AG04450 (cell line): ENCODE measurements at regions not wholly inside any gene's neighbourhood (a gene's known extent, or its start where the extent isn't known, plus 50 kb on each side); places are given as distances from the start of the nearest gene placed in this dataset.

Source experiments
- CTCF ChIA-PET: fragments of 300-600, 350-600 bp; formaldehyde crosslinking; extraction: SDS; loops from one replicate; lab custom pipeline; 2022; ENCODE audit warnings: antibody characterized with exemption, inconsistent platforms; lab: Charles Lee
- POLR2A ChIA-PET: fragments of 350-600 bp; formaldehyde crosslinking; extraction: SDS; loops from one replicate; lab custom pipeline; 2021; ENCODE audit warnings: antibody characterized with exemption, inconsistent platforms; lab: Yijun Ruan, JAX
- DNase-seq: peaks from one replicate; pipeline ENCODE4 v3.0.0-alpha.2; 2011; ENCODE audit warnings: low read depth, low spot score
- H3K27ac ChIP-seq: one replicate; pipeline ENCODE4 v1.5.1; 2012; ENCODE audit warnings: low read depth, low read length, control low read depth
- H3K27me3 ChIP-seq: one replicate; pipeline ENCODE4 v1.6.0; 2012; ENCODE audit warnings: low read length; ENCODE audit not compliant: control insufficient read depth, insufficient read depth
- H3K4me3 ChIP-seq: 2 replicates; pipeline ENCODE4 v1.5.1; 2011; ENCODE audit warnings: mild to moderate bottlenecking, low read depth, low read length, control low read depth
- H3K9me3 ChIP-seq: 2 replicates; pipeline ENCODE4 v1.5.1; 2012; ENCODE audit warnings: low read length; ENCODE audit not compliant: control insufficient read depth, insufficient read depth
- TF ChIP-seq, protein P1 (sequence below): IDR thresholded peaks from 2 replicates; pipeline ENCODE4 v1.5.1; 2011; ENCODE audit warnings: low read depth, low read length, control low read depth, inconsistent platforms

DNA sequence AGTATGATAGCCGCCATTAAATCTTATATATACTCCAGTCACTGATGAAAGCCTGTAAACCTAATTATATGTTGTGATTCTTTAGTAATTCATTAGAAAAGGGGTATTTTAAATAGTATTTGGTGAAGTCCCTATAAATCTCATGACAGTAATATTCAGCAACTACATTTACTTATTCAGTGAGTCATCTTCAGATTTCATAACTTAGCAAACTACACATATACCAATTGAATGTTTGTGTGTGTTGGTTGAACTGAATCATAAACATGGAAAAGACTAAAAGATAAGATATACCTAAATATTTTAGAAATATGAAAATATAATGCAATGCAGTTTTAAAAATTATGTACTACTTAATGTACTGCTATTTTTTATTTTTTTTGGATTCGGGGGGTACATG lies 1050.4 kb downstream of the MAT2B start:
- no peak overlapping the region for H3K27ac ChIP-seq
- no peaks in the 10 kb centered on the region for H3K9me3 ChIP-seq
- no peak overlapping the region for H3K4me3 ChIP-seq
- ChIA-PET CTCF (no interaction called here), POLR2A (no interaction called here)
- TF ChIP-seq, protein P1, sequence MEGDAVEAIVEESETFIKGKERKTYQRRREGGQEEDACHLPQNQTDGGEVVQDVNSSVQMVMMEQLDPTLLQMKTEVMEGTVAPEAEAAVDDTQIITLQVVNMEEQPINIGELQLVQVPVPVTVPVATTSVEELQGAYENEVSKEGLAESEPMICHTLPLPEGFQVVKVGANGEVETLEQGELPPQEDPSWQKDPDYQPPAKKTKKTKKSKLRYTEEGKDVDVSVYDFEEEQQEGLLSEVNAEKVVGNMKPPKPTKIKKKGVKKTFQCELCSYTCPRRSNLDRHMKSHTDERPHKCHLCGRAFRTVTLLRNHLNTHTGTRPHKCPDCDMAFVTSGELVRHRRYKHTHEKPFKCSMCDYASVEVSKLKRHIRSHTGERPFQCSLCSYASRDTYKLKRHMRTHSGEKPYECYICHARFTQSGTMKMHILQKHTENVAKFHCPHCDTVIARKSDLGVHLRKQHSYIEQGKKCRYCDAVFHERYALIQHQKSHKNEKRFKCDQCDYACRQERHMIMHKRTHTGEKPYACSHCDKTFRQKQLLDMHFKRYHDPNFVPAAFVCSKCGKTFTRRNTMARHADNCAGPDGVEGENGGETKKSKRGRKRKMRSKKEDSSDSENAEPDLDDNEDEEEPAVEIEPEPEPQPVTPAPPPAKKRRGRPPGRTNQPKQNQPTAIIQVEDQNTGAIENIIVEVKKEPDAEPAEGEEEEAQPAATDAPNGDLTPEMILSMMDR = no peak
- no peak for DNase-seq
- H3K27me3 ChIP-seq = no peaks in the 10 kb centered on the region

DNA sequence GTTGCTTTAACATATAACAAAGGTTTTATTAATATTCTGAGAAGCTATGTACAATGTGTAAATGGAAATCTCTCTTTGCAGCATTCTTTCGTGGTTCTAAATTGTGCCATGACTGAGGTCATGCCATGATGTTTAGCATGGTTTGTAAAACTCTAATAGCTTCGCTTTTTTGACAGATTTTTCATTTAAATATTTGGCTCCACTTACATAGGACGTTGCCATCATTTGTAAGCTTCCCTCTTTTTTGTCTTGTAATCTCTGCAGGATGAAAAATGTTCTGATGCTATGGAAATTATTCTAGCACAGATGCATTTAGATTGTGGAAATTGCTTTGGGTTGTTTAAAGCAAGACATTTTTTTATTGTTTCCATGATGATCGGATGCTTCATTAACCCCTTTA lies 1054.8 kb downstream of the MAT2B start:
- CTCF ChIA-PET = interaction anchor here (0.6 kb wide), 1 partner anchor 844 kb away, joined by 3 read pairs; no protein-coding TSS in a partner anchor
- POLR2A ChIA-PET = interaction anchor here (0.6 kb wide), 1 partner anchor 1008 kb away, joined by 3 read pairs; no protein-coding TSS in a partner anchor

DNA sequence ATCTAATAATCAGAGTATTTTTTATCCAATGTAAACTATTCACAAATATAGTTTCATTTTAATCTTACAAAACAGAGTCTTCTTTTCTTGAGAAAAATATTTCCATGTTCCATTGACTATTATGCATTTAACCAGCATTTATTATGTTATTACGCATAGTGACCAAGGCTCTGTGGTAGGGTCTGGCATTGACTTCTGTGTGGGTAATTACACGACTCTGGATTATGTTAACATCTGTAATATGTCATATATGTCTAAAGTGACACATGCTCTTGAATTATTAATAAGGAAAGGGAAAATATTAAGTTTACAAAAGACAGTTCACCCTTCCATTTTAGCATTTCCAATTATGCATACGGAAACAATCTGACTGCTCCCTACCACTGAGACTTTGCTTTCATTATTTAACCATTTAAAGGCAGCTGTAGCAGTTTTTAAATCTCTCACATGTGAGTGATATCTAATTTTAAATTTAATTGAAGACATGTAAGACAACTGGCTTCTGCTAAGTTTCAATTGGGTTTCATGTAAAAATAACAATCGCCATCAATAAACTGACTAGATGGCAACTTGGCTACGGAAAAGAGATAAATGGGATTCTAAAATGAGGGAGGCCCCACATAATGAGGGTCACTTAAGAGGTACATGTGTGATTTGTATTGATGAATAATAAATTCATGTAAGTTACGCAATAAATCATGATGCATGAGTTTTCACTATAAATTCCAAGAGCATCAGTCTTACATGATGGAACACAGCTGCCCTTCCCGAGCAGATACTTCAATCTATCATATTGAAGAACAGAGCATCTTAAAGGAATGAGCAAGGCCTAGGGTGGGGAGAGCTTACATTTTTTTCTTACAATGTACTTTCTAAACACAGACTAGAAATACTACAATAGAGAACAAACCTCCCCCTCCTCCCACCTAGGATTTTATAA lies 1056.8 kb downstream of the MAT2B start:
- ChIA-PET CTCF (no interaction called here), POLR2A (no interaction called here)
- TF ChIP-seq, protein P1 = no peak
- H3K4me3 ChIP-seq = no peak overlapping the region
- no peaks in the 10 kb centered on the region for H3K9me3 ChIP-seq
- H3K27me3 ChIP-seq = no peaks in the 10 kb centered on the region
- no peak overlapping the region for H3K27ac ChIP-seq
- no peak for DNase-seq

More for the DNA sequence above, 1054.8 kb downstream of the MAT2B start:
- DNase-seq = no peak
- H3K9me3 ChIP-seq = no peaks in the 10 kb centered on the region
- no peak overlapping the region for H3K27ac ChIP-seq
- no peaks in the 10 kb centered on the region for H3K27me3 ChIP-seq
- H3K4me3 ChIP-seq = no peak overlapping the region
- TF ChIP-seq, protein P1 = no peak

DNA sequence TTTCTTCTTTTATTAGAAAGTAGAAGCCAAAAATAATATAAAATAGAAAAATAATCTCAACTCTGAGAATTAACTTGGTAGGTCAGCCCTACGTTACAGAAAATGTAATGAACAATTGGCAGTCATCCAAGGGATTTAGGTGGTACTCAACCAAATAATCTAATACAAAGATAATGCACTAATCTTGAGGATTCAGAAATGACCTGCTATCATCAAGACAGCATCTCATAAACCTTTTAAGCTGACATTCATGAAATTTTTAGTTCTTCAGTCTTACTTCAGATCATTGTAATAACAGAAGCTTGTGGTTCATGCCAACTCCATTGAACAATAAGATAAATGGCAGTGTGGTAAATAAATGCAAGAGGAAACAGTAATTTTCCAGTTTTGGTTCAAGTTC lies 1058.0 kb downstream of the MAT2B start:
- no peak for DNase-seq
- TF ChIP-seq, protein P1 = no peak
- no peaks in the 10 kb centered on the region for H3K27me3 ChIP-seq
- POLR2A ChIA-PET = no interaction called here
- H3K9me3 ChIP-seq = no peaks in the 10 kb centered on the region
- H3K4me3 ChIP-seq = no peak overlapping the region
- no peak overlapping the region for H3K27ac ChIP-seq
- CTCF ChIA-PET = no interaction called here

DNA sequence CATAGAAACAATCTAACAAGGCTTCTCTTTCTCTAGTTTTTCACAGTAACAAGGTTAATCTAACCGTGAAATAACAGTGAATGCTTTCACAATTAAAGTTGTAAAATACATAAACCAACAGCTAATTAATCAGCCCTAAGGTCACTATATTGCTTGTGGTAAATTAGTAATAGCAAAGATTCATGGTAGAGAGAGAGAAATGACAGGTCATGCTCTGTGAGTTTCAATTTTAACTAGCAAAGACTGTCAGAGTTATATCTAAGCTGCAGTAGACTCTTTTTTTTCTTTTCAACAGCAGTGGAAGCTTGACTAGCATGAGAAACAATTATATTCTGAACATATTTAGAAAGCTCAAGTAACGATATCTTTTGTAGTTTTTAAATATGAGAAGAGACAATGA lies 1068.0 kb downstream of the MAT2B start:
- Histone ChIP-seq H3K27ac (no peak overlapping the region), H3K9me3 (no peaks in the 10 kb centered on the region), H3K27me3 (no peaks in the 10 kb centered on the region), H3K4me3 (no peak overlapping the region)
- TF ChIP-seq, protein P1 = no peak
- ChIA-PET CTCF (interaction anchor here (1.2 kb wide), 1 partner anchor 69 kb away, joined by 5 read pairs; no protein-coding TSS in a partner anchor), POLR2A (no interaction called here)
- no peak for DNase-seq
